ENCODE measurements at regions not wholly inside any gene's neighbourhood (a gene's known extent, or its start where the extent isn't known, plus 50 kb on each side); places are given as distances from the start of the nearest gene placed in this dataset.
A peak's percentile ranks its signal among the peaks of the same experiment; 100 is the strongest.

DNA sequence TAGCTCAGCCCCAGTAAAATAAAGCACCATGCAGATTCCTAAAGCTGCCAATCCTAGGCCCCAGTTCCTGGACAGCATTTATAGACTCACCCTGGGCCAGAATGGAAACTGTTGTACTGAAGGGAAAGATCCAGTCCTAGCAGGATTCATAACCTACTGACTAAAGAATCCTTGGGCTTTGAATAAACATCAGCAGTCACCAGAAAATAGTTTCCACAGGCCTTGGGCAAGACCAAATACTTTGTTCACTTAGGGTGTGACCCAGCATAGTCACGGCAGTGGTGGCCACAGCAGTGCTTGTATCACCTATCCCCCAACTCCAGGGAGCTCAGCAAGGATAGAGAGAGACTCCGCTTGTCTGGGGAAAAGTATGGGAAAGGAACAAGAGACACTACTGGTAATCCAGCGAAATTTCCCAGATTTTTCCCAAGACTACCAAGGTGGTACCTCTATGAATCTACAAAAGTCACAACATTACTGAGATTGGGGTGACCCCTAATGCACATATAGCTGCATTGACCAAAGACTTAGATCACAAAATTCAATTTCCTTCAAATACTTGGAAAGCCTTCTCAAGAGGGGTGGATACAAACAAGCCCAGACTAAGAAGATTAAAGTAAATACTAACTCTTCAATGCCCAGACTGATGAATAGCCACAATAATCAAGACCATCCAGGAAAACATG is 748.1 kb upstream of the LRATD1 start:
- TF ChIP-seq EZH2phosphoT487 (IDR thresholded peaks at IDR 0.05; ENCODE audit: low read depth), result no peak
- peak; percentile 19; the same call in 1 of the 2 replicates for TF ChIP-seq CTCF (IDR thresholded peaks at IDR 0.05; ENCODE audit: low read depth, low read length)
- Histone ChIP-seq H3K36me3 (replicated peaks; ENCODE audit: low read depth, low read length) (no peaks in the 10 kb centered on the region), H3K9ac (ENCODE audit: low read length) (no peak overlapping the region), H3K4me1 (ENCODE audit: low read length) (no peaks in the 10 kb centered on the region), H4K20me1 (ENCODE audit: insufficient read depth, low read length) (no peaks in the 10 kb centered on the region), H3K4me3 (ENCODE audit: low read length) (no peak overlapping the region), H3K9me3 (ENCODE audit: insufficient read depth, low read length) (no peaks in the 10 kb centered on the region), H3K27ac (ENCODE audit: low read length) (no peak overlapping the region), H2AFZ (ENCODE audit: low read depth, low read length) (no peak overlapping the region), H3K4me2 (ENCODE audit: low read length) (no peak overlapping the region), H3K79me2 (ENCODE audit: low read length) (no peaks in the 10 kb centered on the region), H3K27me3 (ENCODE audit: low read depth, low read length) (no peaks in the 10 kb centered on the region)

DNA sequence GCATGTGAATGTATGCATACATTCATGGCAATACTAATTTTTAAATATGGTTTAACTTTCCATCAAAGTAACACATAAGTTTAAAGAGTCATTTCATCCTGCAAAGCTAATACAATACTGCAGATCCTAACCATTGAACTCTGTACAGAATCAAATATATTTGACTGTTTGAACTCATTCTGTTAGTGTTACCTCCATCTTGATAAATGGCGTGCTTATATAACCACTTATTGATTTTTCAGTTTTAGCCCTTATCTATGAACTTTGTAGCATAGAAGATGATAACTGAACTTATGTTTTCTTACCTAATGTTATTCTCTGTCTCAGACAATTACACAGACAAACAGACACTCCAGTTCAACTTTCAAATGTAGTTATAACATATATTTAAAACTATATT is 731.0 kb upstream of the LRATD1 start:
- Histone ChIP-seq H3K27me3 (ENCODE audit: low read depth, low read length) (no peaks in the 10 kb centered on the region), H3K79me2 (ENCODE audit: low read length) (no peaks in the 10 kb centered on the region), H2AFZ (ENCODE audit: low read depth, low read length) (no peak overlapping the region), H3K4me2 (ENCODE audit: low read length) (no peak overlapping the region), H3K9ac (ENCODE audit: low read length) (no peak overlapping the region), H3K36me3 (replicated peaks; ENCODE audit: low read depth, low read length) (no peaks in the 10 kb centered on the region), H3K4me1 (ENCODE audit: low read length) (no peaks in the 10 kb centered on the region), H3K4me3 (ENCODE audit: low read length) (no peak overlapping the region), H4K20me1 (ENCODE audit: insufficient read depth, low read length) (no peaks in the 10 kb centered on the region), H3K9me3 (ENCODE audit: insufficient read depth, low read length) (peaks cover 4% of the 10 kb centered on the region; the same call in 1 of the 2 replicates), H3K27ac (ENCODE audit: low read length) (no peak overlapping the region)
- TF ChIP-seq EZH2phosphoT487 (IDR thresholded peaks at IDR 0.05; ENCODE audit: low read depth) (no peak), CTCF (IDR thresholded peaks at IDR 0.05; ENCODE audit: low read depth, low read length) (no peak)

DNA sequence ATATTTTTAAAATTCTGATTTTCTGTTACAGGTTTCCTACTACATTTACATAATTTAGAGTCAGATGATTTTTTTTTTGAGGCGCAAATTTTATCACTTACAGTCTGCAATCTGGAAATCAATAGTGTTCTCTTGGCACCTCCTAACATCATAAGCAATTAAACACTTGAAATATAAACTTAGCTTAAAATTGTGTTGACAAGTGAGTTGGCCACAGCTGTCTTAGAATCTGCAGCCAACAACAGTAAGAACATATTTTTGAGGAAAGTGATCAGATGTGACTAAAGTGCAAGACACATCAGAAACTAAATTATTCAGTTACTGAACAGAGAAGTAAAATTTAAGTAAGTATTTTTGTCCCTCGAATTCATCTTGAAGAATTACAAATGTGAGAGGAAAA is 726.7 kb upstream of the LRATD1 start:
- no peaks in the 10 kb centered on the region for H3K79me2 ChIP-seq (ENCODE audit: low read length)
- H4K20me1 ChIP-seq (ENCODE audit: insufficient read depth, low read length), result no peaks in the 10 kb centered on the region
- H3K9me3 ChIP-seq (ENCODE audit: insufficient read depth, low read length), result no peaks in the 10 kb centered on the region
- TF ChIP-seq CTCF (IDR thresholded peaks at IDR 0.05; ENCODE audit: low read depth, low read length) (no peak), EZH2phosphoT487 (IDR thresholded peaks at IDR 0.05; ENCODE audit: low read depth) (no peak)
- no peak overlapping the region for H3K4me2 ChIP-seq (ENCODE audit: low read length)
- H3K36me3 ChIP-seq (replicated peaks; ENCODE audit: low read depth, low read length), result no peaks in the 10 kb centered on the region
- H2AFZ ChIP-seq (ENCODE audit: low read depth, low read length), result no peak overlapping the region
- no peaks in the 10 kb centered on the region for H3K27me3 ChIP-seq (ENCODE audit: low read depth, low read length)
- no peak overlapping the region for H3K9ac ChIP-seq (ENCODE audit: low read length)
- H3K4me3 ChIP-seq (ENCODE audit: low read length), result no peak overlapping the region
- no peak overlapping the region for H3K27ac ChIP-seq (ENCODE audit: low read length)
- H3K4me1 ChIP-seq (ENCODE audit: low read length), result peaks cover 2% of the 10 kb centered on the region; the same call in 1 of the 2 replicates

DNA sequence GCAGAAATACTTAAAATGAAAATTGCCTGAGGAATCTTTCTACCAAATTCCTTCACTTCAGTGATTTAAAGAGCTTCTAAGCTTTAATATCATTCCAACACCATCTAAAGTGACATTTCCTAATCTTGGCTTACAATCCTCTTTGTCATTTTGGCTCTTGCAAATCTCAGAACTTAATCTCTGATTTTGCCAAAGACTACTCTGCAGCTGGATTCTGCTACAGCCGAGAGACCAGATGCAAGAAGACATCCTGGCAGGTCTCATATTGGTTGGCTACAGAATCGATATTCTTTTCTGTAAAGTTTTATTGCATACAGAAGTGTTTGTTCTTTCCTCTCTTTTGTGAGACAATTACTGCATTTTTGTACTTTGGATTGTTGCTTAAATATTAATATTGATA is 716.5 kb upstream of the LRATD1 start:
- no peak overlapping the region for H3K27ac ChIP-seq (ENCODE audit: low read length)
- H3K4me2 ChIP-seq (ENCODE audit: low read length), result no peak overlapping the region
- H3K9me3 ChIP-seq (ENCODE audit: insufficient read depth, low read length), result no peaks in the 10 kb centered on the region
- no peaks in the 10 kb centered on the region for H3K27me3 ChIP-seq (ENCODE audit: low read depth, low read length)
- TF ChIP-seq CTCF (IDR thresholded peaks at IDR 0.05; ENCODE audit: low read depth, low read length), result no peak
- TF ChIP-seq EZH2phosphoT487 (IDR thresholded peaks at IDR 0.05; ENCODE audit: low read depth), result no peak
- H3K9ac ChIP-seq (ENCODE audit: low read length), result no peak overlapping the region
- H3K4me1 ChIP-seq (ENCODE audit: low read length), result peaks cover 4% of the 10 kb centered on the region; the same call in 1 of the 2 replicates
- H3K79me2 ChIP-seq (ENCODE audit: low read length), result no peaks in the 10 kb centered on the region
- H3K4me3 ChIP-seq (ENCODE audit: low read length), result no peak overlapping the region
- no peaks in the 10 kb centered on the region for H4K20me1 ChIP-seq (ENCODE audit: insufficient read depth, low read length)
- H2AFZ ChIP-seq (ENCODE audit: low read depth, low read length), result no peak overlapping the region
- no peaks in the 10 kb centered on the region for H3K36me3 ChIP-seq (replicated peaks; ENCODE audit: low read depth, low read length)

Data from OCI-LY3 (cell line).